Esophagus squamous epithelium (tissue), 4 donors: ENCODE measurements at regions not wholly inside any gene's neighbourhood (a gene's known extent, or its start where the extent isn't known, plus 50 kb on each side); places are given as distances from the start of the nearest gene placed in this dataset.

Source experiments
- POLR2A ChIP-seq, 4 donors: fragments of 450-650 bp; IDR thresholded peaks; one replicate each; pipeline ENCODE4 v1.6.1; 2017; ENCODE audit warnings: antibody characterized with exemption in 4 of 4, mild to moderate bottlenecking in 4 of 4, moderate library complexity in 3 of 4
- TF ChIP-seq, protein P1 (sequence below), 6 experiments: fragments of 450-650 bp in 4 of 6; fragments of 200-600 bp in 2 of 6; sonication (generic) in 2 of 6; IDR thresholded peaks; one replicate each; pipeline ENCODE4 v1.5.1; 2016 to 2019; ENCODE audit warnings: antibody characterized with exemption in 6 of 6, mild to moderate bottlenecking in 4 of 6, moderate library complexity in 4 of 6

GRCh38 chr2:172223601-172224054 is 120.9 kb upstream of the DLX2 start:
- TF ChIP-seq, protein P1, sequence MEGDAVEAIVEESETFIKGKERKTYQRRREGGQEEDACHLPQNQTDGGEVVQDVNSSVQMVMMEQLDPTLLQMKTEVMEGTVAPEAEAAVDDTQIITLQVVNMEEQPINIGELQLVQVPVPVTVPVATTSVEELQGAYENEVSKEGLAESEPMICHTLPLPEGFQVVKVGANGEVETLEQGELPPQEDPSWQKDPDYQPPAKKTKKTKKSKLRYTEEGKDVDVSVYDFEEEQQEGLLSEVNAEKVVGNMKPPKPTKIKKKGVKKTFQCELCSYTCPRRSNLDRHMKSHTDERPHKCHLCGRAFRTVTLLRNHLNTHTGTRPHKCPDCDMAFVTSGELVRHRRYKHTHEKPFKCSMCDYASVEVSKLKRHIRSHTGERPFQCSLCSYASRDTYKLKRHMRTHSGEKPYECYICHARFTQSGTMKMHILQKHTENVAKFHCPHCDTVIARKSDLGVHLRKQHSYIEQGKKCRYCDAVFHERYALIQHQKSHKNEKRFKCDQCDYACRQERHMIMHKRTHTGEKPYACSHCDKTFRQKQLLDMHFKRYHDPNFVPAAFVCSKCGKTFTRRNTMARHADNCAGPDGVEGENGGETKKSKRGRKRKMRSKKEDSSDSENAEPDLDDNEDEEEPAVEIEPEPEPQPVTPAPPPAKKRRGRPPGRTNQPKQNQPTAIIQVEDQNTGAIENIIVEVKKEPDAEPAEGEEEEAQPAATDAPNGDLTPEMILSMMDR (IDR thresholded peaks at IDR 0.05): no peak
- TF ChIP-seq POLR2A (IDR thresholded peaks at IDR 0.05): no peak
